ENCODE measurements at regions not wholly inside any gene's neighbourhood (a gene's known extent, or its start where the extent isn't known, plus 50 kb on each side); places are given as distances from the start of the nearest gene placed in this dataset.
A peak's percentile ranks its signal among the peaks of the same experiment; 100 is the strongest.

- DNase-seq: no peak
Measured at GRCh38 chr5:159385536-159385935, 55.2 kb upstream of the IL12B start.

GRCh38 chr5:159386028-159386711 is 55.9 kb upstream of the IL12B start:
- peak; percentile 48 for DNase-seq

- DNase-seq: no peak
Measured at GRCh38 chr5:159392871-159393270, 62.6 kb upstream of the IL12B start.

DNA sequence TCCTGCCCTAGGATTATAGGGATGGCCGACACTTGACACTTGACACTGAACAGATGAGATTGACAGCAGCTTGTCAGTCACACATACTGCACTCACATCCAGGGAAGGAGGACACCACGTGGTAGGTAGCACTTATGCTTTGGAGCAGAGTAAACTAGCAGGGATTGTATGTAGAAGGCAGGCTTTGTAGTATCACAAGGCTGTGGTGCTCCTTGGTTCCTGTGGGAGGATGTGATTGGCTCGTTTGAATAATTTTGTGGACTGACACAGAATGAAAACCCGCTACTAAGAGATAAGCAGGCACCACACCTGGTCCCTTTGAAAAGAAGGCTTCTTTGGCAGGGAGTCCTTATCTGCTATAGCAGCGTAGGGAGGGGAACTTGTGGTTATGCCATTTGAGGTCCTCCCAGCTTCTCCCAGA is 63.6 kb upstream of the IL12B start:
- DNase-seq: peak; percentile 88

GRCh38 chr5:159395202-159395601 is 64.9 kb upstream of the IL12B start:
- no peak for DNase-seq

GRCh38 chr5:159398936-159399335 is 68.6 kb upstream of the IL12B start:
- DNase-seq: peak; percentile 20

GRCh38 chr5:159400476-159400875 is 70.2 kb upstream of the IL12B start:
- no peak for DNase-seq

DNA sequence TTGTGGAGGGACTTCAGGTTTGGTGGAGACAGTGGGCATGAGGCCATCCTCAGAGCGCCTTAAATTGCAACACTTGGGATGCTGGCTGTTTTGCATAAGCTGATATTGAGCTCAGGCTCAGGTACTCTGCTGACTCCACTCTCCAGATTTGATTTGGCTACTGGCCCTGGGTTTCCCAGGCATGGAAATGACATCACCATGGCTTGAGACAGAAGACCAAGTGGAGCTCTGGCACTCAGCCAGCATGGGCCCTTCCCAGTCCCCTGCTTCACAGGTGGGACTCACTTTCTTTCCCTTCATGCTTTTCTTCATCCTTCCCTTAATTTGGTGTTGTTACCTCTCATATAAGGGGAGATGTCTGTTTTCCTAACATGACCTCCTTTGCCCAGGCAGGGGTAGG is 72.0 kb upstream of the IL12B start:
- DNase-seq: no peak

GRCh38 chr5:159402856-159403255 is 72.6 kb upstream of the IL12B start:
- no peak for DNase-seq

GRCh38 chr5:159403906-159404681 is 73.8 kb upstream of the IL12B start:
- no peak for DNase-seq

GRCh38 chr5:159405611-159406031 is 75.3 kb upstream of the IL12B start:
- DNase-seq: peak; percentile 24

DNA sequence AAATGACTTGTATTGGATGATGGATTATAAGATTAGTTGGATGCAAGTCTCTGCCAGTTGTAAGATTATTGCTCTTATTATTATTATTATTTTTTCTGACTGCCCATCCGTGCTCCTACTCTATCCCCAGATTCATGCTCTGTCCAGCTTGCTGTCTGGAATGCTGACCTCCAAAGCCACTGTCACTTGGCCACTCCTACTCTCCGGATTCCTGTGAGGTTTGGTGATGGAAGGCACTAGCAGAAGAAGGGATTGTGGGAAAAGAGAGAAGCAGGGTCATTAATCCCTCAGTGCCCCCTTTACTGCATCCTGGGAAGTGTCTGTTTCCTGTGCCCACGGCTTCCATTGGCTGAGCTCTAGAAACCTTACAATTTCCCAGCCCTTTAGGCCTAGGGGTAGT is 76.3 kb upstream of the IL12B start:
- no peak for DNase-seq

DNA sequence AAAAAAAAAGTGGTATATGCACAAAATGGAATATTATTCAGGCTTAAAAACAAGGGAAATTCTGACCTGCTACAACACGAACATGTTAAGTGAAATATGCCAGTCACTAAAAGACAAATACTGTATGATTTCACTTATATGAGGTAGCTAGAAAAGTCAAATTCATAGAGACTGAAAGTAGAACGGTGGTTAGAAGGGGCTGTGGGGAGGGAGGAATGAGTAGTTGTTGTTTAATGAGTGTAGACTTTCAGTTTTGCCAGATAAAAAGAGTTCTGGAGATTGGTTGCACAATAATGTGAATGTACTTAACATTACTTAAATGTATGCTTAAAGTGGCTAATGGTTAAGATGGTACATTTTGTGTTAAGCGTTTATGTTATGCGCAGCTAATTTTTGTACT is 79.5 kb upstream of the IL12B start:
- DNase-seq: peak; percentile 20

DNA sequence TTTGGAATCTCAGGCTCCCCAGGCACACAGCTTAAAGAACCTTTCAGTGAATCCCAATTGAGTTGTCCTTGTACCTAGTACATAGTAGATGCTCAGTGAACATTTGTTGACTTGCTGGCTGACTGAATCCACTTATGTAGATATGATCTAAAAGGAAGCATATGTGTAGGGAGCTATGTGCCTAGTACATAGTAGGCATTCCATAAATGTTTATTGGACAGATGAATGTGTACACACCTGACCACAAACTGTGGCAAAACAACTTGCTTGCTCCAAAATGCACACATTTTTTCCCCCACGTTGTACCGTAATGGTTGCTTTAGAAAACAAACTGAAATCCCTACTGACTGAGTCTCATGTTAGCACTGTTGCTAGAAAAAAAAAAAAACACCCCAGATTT is 80.2 kb upstream of the IL12B start:
- no peak for DNase-seq

DNA sequence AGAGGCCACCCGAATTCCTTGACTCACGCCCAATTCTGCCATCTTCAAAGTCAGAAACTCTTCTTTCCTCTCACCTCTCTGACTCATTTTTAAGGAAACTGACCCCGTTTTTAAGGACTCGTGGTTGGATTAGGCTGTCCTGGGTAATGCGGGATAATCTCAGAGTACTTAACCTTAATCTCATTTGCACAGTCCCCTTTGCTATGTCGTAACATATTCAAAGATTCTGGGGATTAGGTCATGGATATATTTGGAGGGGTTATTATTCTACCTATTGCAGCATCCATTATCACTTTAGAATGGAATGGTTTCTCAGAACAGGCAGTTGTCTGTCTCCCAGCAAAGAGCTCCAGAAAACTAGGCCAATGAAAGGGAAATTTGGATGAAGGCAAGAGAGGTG is 80.8 kb upstream of the IL12B start:
- DNase-seq: no peak

- peak; percentile 32 for DNase-seq
Measured at GRCh38 chr5:159412284-159413046, 82.2 kb upstream of the IL12B start.

- no peak for DNase-seq
Measured at GRCh38 chr5:159414021-159414420, 83.7 kb upstream of the IL12B start.

GRCh38 chr5:159415301-159415937 is 85.1 kb upstream of the IL12B start:
- DNase-seq: no peak

DNA sequence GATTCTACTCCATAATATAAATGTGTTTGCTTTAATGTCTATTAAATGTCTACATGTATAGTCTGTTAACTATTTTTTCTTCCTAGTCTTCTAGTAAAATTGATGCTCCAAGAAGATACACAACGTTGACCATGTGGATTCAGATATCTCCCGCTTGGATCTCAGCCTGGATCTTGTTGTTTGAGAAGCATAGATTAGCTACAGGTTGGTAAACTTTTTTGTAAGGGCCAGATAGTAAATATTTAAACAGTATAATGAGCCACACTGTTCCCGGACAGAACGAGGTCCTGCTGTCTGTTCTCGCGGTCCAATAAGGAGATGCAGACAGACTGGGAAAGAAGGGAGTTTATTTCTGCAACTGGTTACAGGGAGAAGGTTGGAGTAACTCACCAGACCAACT is 86.2 kb upstream of the IL12B start:
- no peak for DNase-seq

GRCh38 chr5:159417170-159417569 is 86.9 kb upstream of the IL12B start:
- no peak for DNase-seq

DNA sequence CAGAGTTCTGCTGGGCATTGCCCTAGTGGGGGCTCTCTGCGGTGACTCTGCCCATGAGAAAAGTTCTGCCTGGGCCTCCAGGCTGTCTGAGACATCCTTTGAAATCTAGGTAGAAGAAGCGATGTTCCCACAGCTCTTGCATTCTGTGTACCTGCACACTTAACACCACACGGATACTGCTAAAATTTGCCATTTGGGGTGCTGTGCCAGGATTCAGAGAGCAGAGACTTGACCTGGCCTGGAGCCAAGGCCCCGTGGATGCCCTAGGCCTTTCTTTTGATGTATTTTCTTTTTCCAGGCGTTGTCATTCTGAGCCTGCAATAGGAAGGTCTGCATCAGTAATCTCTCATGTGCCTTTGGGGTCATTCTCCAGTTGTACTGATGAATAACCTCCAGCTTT is 89.3 kb upstream of the IL12B start:
- peak; percentile 9 for DNase-seq

DNA sequence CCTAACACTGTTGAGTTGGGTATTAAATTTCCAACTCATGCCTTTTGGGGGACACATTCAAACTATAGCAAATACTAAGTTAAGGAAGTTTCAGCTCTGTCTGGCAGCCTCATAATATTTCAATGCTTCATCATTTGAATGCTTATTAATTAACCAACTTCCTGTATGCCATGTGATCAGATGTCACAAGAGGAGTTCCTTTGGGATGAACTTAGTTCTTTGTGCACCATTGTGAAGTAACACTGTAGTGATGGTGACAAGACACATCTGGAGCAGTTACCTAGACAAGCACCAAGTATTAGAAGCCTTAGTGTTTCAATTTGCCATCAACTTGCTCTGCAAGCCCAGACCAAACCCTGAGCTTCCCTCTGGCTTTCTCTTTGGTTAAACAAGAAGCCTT is 90.7 kb upstream of the IL12B start:
- DNase-seq: no peak

GRCh38 chr5:159422361-159422760 is 92.1 kb upstream of the IL12B start:
- DNase-seq: no peak
